LNCaP clone FGC (cell line): ENCODE measurements at regions not wholly inside any gene's neighbourhood (a gene's known extent, or its start where the extent isn't known, plus 50 kb on each side); places are given as distances from the start of the nearest gene placed in this dataset.

ENCODE experiments used
- DNase-seq: peaks from one replicate; pipeline ENCODE4 v3.0.0-alpha.2; 2011; ENCODE audit warnings: low read depth
- H3K4me3 ChIP-seq: 2 replicates; pipeline ENCODE4 v1.5.1; 2011; ENCODE audit warnings: mild to moderate bottlenecking, low read depth, low read length, control low read depth
- CTCF ChIP-seq: IDR thresholded peaks from 2 replicates; pipeline ENCODE4 v1.5.1; 2012; ENCODE audit warnings: mild to moderate bottlenecking; ENCODE audit not compliant: control insufficient read depth, insufficient read depth; ENCODE audit errors: extremely low read depth

GRCh38 chr22:22130953-22131608 is 113.5 kb upstream of the VPREB1 start:
- no peak for DNase-seq
- no peak overlapping the region for H3K4me3 ChIP-seq
- no peak for TF ChIP-seq CTCF

GRCh38 chr22:22129387-22129786 is 115.2 kb upstream of the VPREB1 start:
- H3K4me3 ChIP-seq, result no peak overlapping the region
- no peak for TF ChIP-seq CTCF
- DNase-seq, result no peak

GRCh38 chr22:22128440-22128839 is 116.1 kb upstream of the VPREB1 start:
- H3K4me3 ChIP-seq, result no peak overlapping the region
- DNase-seq, result no peak
- TF ChIP-seq CTCF, result no peak

- TF ChIP-seq CTCF, result no peak
- H3K4me3 ChIP-seq, result no peak overlapping the region
- DNase-seq, result no peak
Observed at GRCh38 chr22:22127100-22127499, 117.5 kb upstream of the VPREB1 start.

- H3K4me3 ChIP-seq, result no peak overlapping the region
- no peak for TF ChIP-seq CTCF
- no peak for DNase-seq
Observed at GRCh38 chr22:22125579-22126468, 118.8 kb upstream of the VPREB1 start.

- no peak overlapping the region for H3K4me3 ChIP-seq
- DNase-seq, result no peak
- TF ChIP-seq CTCF, result no peak
Observed at GRCh38 chr22:22125028-22125578, 119.5 kb upstream of the VPREB1 start.
